Tibial nerve (tissue), 3 donors: ENCODE measurements at regions not wholly inside any gene's neighbourhood (a gene's known extent, or its start where the extent isn't known, plus 50 kb on each side); places are given as distances from the start of the nearest gene placed in this dataset.

Experiments used
- POLR2A ChIP-seq, 2 donors: fragments of 450-650 bp; IDR thresholded peaks; one replicate each; pipeline ENCODE4 v1.6.1; 2017; ENCODE audit warnings: antibody characterized with exemption in 2 of 2, mild to moderate bottlenecking in 2 of 2, moderate library complexity in 2 of 2
- TF ChIP-seq, protein P1 (sequence below), 5 experiments: fragments of 200-600 bp in 3 of 5; fragments of 450-650 bp in 2 of 5; sonication (generic) in 3 of 5; IDR thresholded peaks; one replicate each; pipeline ENCODE4 v1.5.1; 2016 to 2019; ENCODE audit warnings: antibody characterized with exemption in 5 of 5, mild to moderate bottlenecking in 3 of 5, moderate library complexity in 2 of 5

DNA sequence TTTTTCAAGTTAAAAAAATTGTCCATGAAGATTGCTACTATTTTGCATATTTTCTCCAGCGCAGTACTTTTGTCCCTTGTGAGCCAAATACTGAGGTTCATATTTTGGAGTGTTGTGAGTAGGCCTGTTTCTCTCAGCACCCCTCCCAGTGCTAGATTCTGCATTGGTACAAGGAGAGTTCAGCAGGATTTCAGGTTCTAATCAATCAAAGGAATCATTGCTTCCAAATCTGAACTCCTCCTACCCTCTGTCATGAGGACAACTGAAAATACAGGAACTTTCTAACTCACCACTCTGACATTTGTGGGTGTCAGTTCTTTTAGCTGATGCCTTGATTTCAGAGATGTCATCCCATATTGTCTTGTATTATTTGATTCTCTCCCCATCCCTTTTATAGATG, 299.9 kb downstream of the FZD1 start:
- TF ChIP-seq POLR2A (IDR thresholded peaks at IDR 0.05), result no peak
- TF ChIP-seq, protein P1, sequence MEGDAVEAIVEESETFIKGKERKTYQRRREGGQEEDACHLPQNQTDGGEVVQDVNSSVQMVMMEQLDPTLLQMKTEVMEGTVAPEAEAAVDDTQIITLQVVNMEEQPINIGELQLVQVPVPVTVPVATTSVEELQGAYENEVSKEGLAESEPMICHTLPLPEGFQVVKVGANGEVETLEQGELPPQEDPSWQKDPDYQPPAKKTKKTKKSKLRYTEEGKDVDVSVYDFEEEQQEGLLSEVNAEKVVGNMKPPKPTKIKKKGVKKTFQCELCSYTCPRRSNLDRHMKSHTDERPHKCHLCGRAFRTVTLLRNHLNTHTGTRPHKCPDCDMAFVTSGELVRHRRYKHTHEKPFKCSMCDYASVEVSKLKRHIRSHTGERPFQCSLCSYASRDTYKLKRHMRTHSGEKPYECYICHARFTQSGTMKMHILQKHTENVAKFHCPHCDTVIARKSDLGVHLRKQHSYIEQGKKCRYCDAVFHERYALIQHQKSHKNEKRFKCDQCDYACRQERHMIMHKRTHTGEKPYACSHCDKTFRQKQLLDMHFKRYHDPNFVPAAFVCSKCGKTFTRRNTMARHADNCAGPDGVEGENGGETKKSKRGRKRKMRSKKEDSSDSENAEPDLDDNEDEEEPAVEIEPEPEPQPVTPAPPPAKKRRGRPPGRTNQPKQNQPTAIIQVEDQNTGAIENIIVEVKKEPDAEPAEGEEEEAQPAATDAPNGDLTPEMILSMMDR (IDR thresholded peaks at IDR 0.05), result no peak
